SK-N-SH (cell line): ENCODE measurements at regions not wholly inside any gene's neighbourhood (a gene's known extent, or its start where the extent isn't known, plus 50 kb on each side); places are given as distances from the start of the nearest gene placed in this dataset.

ENCODE experiments used
- CHD2 ChIP-seq: fragments of 150-350 bp; IDR thresholded peaks from 2 replicates; pipeline ENCODE4 v1.6.1; 2018; ENCODE audit warnings: low read length; ENCODE audit not compliant: partially characterized antibody
- CTCF ChIP-seq: fragments of 200-600 bp; sonication (generic); IDR thresholded peaks from 2 replicates; pipeline ENCODE4 v1.6.1; 2017; ENCODE audit warnings: antibody characterized with exemption, mild to moderate bottlenecking, moderate library complexity
- ELF1 ChIP-seq: IDR thresholded peaks from 2 replicates; pipeline ENCODE4 v1.4.0; 2012
- EP300 ChIP-seq, 2 experiments: IDR thresholded peaks; 2 replicates each; pipeline versions ENCODE4 v1.4.0 to v1.6.1; 2012; ENCODE audit warnings: borderline replicate concordance in 1 of 2, low read depth in 1 of 2, low read length in 1 of 2
- FOSL2 ChIP-seq: IDR thresholded peaks from 2 replicates; pipeline ENCODE4 v1.4.0; 2012; ENCODE audit warnings: low read depth, mild to moderate bottlenecking, moderate library complexity, borderline replicate concordance
- FOXM1 ChIP-seq: IDR thresholded peaks from 2 replicates; pipeline ENCODE4 v1.4.0; 2012; ENCODE audit warnings: low read depth, mild to moderate bottlenecking
- GABPA ChIP-seq: IDR thresholded peaks from 2 replicates; pipeline ENCODE4 v1.4.0; 2012; ENCODE audit warnings: low read depth, mild to moderate bottlenecking
- MAX ChIP-seq: IDR thresholded peaks from 2 replicates; pipeline ENCODE4 v1.4.0; 2012; ENCODE audit warnings: low read depth
- NFIC ChIP-seq: IDR thresholded peaks from 2 replicates; pipeline ENCODE4 v1.4.0; 2012; ENCODE audit warnings: borderline replicate concordance
- POLR2AphosphoS5 ChIP-seq: IDR thresholded peaks from 2 replicates; pipeline ENCODE4 v1.6.1; 2012; ENCODE audit warnings: low read depth, low read length
- RXRA ChIP-seq: IDR thresholded peaks from 2 replicates; pipeline ENCODE4 v1.4.0; 2012; ENCODE audit warnings: low read depth, mild to moderate bottlenecking, borderline replicate concordance
- SIN3A ChIP-seq: IDR thresholded peaks from 2 replicates; pipeline ENCODE4 v1.6.1; 2012; ENCODE audit warnings: low read depth, mild to moderate bottlenecking, low read length, moderate library complexity, borderline replicate concordance
- SMC3 ChIP-seq: IDR thresholded peaks from 2 replicates; pipeline ENCODE4 v1.6.1; 2012; ENCODE audit warnings: low read depth, low read length, improper control_type of control experiment

GRCh38 chr4:180539284-180539683, 1703.9 kb upstream of the TENM3 start:
- TF ChIP-seq FOSL2 (no peak), CTCF (no peak), SMC3 (no peak), FOXM1 (no peak), NFIC (no peak), POLR2AphosphoS5 (no peak), EP300 (IDR thresholded peaks at IDR 0.05; ENCODE audit: borderline replicate concordance in 1 of 2, low read depth in 1 of 2, low read length in 1 of 2) (no peak), SIN3A (no peak), ELF1 (no peak), CHD2 (no peak), GABPA (no peak), RXRA (no peak), MAX (no peak)
